Astrocyte (in vitro differentiated cells and primary cell): ENCODE measurements at regions not wholly inside any gene's neighbourhood (a gene's known extent, or its start where the extent isn't known, plus 50 kb on each side); places are given as distances from the start of the nearest gene placed in this dataset.

Experiments used
- DNase-seq: peaks from one replicate; pipeline ENCODE4 v3.0.0-alpha.2; 2010; ENCODE audit warnings: low read depth
- FAIRE-seq: peaks from 2 replicates; lab custom pipeline; 2011; peaks lifted over from hg19 to GRCh38; lab: Jason Lieb, UNC
- H2AFZ ChIP-seq: 2 replicates; pipeline ENCODE4 v1.6.0; 2012; ENCODE audit warnings: low read depth, low read length, inconsistent platforms
- H3K27ac ChIP-seq: 2 replicates; pipeline ENCODE4 v1.5.1; 2011; ENCODE audit warnings: low read depth, low read length, inconsistent platforms
- H3K27me3 ChIP-seq: 2 replicates; pipeline ENCODE4 v1.6.0; 2011; ENCODE audit warnings: low read length, inconsistent platforms; ENCODE audit not compliant: insufficient read depth
- H3K36me3 ChIP-seq: 2 replicates; pipeline ENCODE4 v1.5.1; 2011; ENCODE audit warnings: low read length, inconsistent platforms; ENCODE audit not compliant: insufficient read depth
- H3K4me1 ChIP-seq: 2 replicates; pipeline ENCODE4 v1.5.1; 2011; ENCODE audit warnings: low read length, inconsistent platforms; ENCODE audit not compliant: insufficient read depth
- H3K4me2 ChIP-seq: 2 replicates; pipeline ENCODE4 v1.6.0; 2012; ENCODE audit warnings: low read length, inconsistent platforms
- H3K4me3 ChIP-seq: 2 replicates; pipeline ENCODE4 v1.5.1; 2011; ENCODE audit warnings: low read depth, mild to moderate bottlenecking, low read length, inconsistent platforms; ENCODE audit not compliant: insufficient read depth
- H3K79me2 ChIP-seq: 2 replicates; pipeline ENCODE4 v1.6.0; 2012; ENCODE audit warnings: mild to moderate bottlenecking, low read length, inconsistent platforms; ENCODE audit not compliant: insufficient read depth
- H3K9ac ChIP-seq: 2 replicates; pipeline ENCODE4 v1.6.0; 2012; ENCODE audit warnings: mild to moderate bottlenecking, low read length, inconsistent platforms
- H3K9me3 ChIP-seq: 2 replicates; pipeline ENCODE4 v1.5.1; 2012; ENCODE audit warnings: low read depth, mild to moderate bottlenecking, low read length, inconsistent platforms; ENCODE audit not compliant: insufficient read depth
- H4K20me1 ChIP-seq: 2 replicates; pipeline ENCODE4 v1.6.0; 2012; ENCODE audit warnings: low read length, inconsistent platforms; ENCODE audit not compliant: insufficient read depth
- H3K27ac Mint-ChIP-seq: one replicate; pipeline ENCODE4 v1.8.0; 2021; ENCODE audit warnings: mild to moderate bottlenecking, mixed read lengths; ENCODE audit not compliant: unreplicated experiment
- H3K27me3 Mint-ChIP-seq: one replicate; pipeline ENCODE4 v1.8.0; 2021; ENCODE audit warnings: low read depth, mixed read lengths; ENCODE audit not compliant: unreplicated experiment
- H3K36me3 Mint-ChIP-seq: one replicate; pipeline ENCODE4 v1.8.0; 2021; ENCODE audit warnings: low read depth, mixed read lengths; ENCODE audit not compliant: unreplicated experiment
- H3K4me1 Mint-ChIP-seq: one replicate; pipeline ENCODE4 v1.8.0; 2021; ENCODE audit warnings: low read depth, mixed read lengths; ENCODE audit not compliant: unreplicated experiment
- H3K4me3 Mint-ChIP-seq: one replicate; pipeline ENCODE4 v1.8.0; 2021; ENCODE audit warnings: mild to moderate bottlenecking, moderate library complexity, mixed read lengths; ENCODE audit not compliant: unreplicated experiment
- H3K9me3 Mint-ChIP-seq: one replicate; pipeline ENCODE4 v1.8.0; 2021; ENCODE audit warnings: mild to moderate bottlenecking, mixed read lengths; ENCODE audit not compliant: unreplicated experiment
- CTCF ChIP-seq: IDR thresholded peaks from 2 replicates; pipeline ENCODE4 v1.5.1; 2011; ENCODE audit warnings: low read depth, mild to moderate bottlenecking, inconsistent platforms, low read length, moderate library complexity; ENCODE audit not compliant: insufficient read depth
- EZH2 ChIP-seq: IDR thresholded peaks from 2 replicates; pipeline ENCODE4 v1.6.1; 2012; ENCODE audit warnings: mild to moderate bottlenecking, low read length, inconsistent platforms; ENCODE audit not compliant: insufficient read depth

DNA sequence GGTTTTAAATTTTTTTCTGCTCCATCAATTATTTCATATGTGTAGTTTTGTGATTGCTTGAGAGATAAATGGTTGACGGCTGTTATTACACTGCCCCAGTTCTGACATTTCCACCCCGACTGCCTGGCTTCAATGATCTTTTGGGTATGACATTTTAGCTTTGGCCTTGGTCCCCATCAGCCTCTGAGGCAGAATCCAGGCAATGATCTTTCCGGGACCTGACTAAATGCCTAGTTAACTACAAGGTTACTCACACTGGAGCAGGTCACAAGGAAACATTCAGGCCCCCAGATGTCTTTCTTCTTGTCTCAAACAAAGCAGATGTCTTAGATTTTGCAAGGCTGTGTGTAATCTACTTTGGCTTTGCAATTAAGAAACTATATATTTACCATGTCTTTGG lies 61.1 kb upstream of the TMCO5A start:
- H3K9me3 Mint-ChIP-seq = no peaks in the 10 kb centered on the region
- no peak overlapping the region for H3K27ac Mint-ChIP-seq
- TF ChIP-seq EZH2 = no peak
- no peak for TF ChIP-seq CTCF
- Histone ChIP-seq H3K9ac (no peak overlapping the region), H3K27me3 (no peaks in the 10 kb centered on the region), H3K4me1 (peaks cover 16% of the 10 kb centered on the region), H3K27ac (no peak overlapping the region), H2AFZ (no peak overlapping the region), H3K9me3 (no peaks in the 10 kb centered on the region), H3K4me3 (no peak overlapping the region), H3K4me2 (no peak overlapping the region), H3K36me3 (no peaks in the 10 kb centered on the region), H4K20me1 (no peaks in the 10 kb centered on the region), H3K79me2 (no peaks in the 10 kb centered on the region)
- H3K27me3 Mint-ChIP-seq = no peaks in the 10 kb centered on the region
- H3K4me3 Mint-ChIP-seq = no peak overlapping the region
- no peaks in the 10 kb centered on the region for H3K36me3 Mint-ChIP-seq
- no peak for DNase-seq
- FAIRE-seq = no peak
- peaks cover 20% of the 10 kb centered on the region for H3K4me1 Mint-ChIP-seq

DNA sequence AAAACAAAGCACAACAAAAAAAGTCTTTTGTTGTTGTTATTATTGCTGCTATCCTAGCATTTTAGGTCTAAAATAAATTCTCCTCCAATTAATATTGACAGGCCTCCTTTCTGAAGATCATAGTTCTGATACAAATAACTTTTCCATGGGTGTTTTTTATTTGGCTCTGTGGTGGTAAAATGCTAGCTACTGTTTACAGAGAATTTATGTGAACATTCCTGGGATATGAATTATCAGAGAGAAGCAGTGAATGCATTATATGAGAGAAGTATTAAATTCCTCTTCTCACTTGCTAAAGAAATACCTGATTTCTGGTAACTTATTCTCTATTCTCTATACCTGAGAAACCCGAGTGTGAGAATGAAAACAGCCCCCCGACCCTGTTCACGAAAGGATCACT lies 57.5 kb upstream of the TMCO5A start:
- H3K4me3 Mint-ChIP-seq = no peak overlapping the region
- H3K4me1 Mint-ChIP-seq = peaks cover 31% of the 10 kb centered on the region
- Histone ChIP-seq H3K4me3 (no peak overlapping the region), H2AFZ (no peak overlapping the region), H3K9me3 (no peaks in the 10 kb centered on the region), H3K27me3 (no peaks in the 10 kb centered on the region), H4K20me1 (no peaks in the 10 kb centered on the region), H3K79me2 (no peaks in the 10 kb centered on the region), H3K9ac (no peak overlapping the region), H3K4me2 (peak overlapping the region; percentile 57), H3K27ac (peak overlapping the region; percentile 25), H3K4me1 (peaks cover 30% of the 10 kb centered on the region), H3K36me3 (no peaks in the 10 kb centered on the region)
- H3K27ac Mint-ChIP-seq = peak overlapping the region; percentile 91
- no peaks in the 10 kb centered on the region for H3K9me3 Mint-ChIP-seq
- no peaks in the 10 kb centered on the region for H3K27me3 Mint-ChIP-seq
- DNase-seq = no peak
- H3K36me3 Mint-ChIP-seq = no peaks in the 10 kb centered on the region
- FAIRE-seq = peak; percentile 9
- TF ChIP-seq CTCF (no peak), EZH2 (no peak)

- Mint-ChIP-seq H3K9me3 (no peaks in the 10 kb centered on the region), H3K4me1 (peaks cover 31% of the 10 kb centered on the region), H3K36me3 (no peaks in the 10 kb centered on the region), H3K27me3 (no peaks in the 10 kb centered on the region), H3K27ac (peak overlapping the region; percentile 91), H3K4me3 (no peak overlapping the region)
- H3K27me3 ChIP-seq = no peaks in the 10 kb centered on the region
- TF ChIP-seq EZH2 (no peak), CTCF (no peak)
- peaks cover 30% of the 10 kb centered on the region for H3K4me1 ChIP-seq
- no peaks in the 10 kb centered on the region for H3K9me3 ChIP-seq
- DNase-seq (peak; percentile 82), FAIRE-seq (peak; percentile 84)
- no peaks in the 10 kb centered on the region for H3K79me2 ChIP-seq
- no peak overlapping the region for H2AFZ ChIP-seq
- no peaks in the 10 kb centered on the region for H3K36me3 ChIP-seq
- peak overlapping the region; percentile 57 for H3K4me2 ChIP-seq
- no peaks in the 10 kb centered on the region for H4K20me1 ChIP-seq
- peak overlapping the region; percentile 45 for H3K27ac ChIP-seq
- H3K9ac ChIP-seq = no peak overlapping the region
- no peak overlapping the region for H3K4me3 ChIP-seq
Measured at GRCh38 chr15:37877851-37878741, 56.3 kb upstream of the TMCO5A start.
